ENCODE measurements at regions not wholly inside any gene's neighbourhood (a gene's known extent, or its start where the extent isn't known, plus 50 kb on each side); places are given as distances from the start of the nearest gene placed in this dataset.

GRCh38 chr2:155404433-155405002 is 706.0 kb downstream of the KCNJ3 start:
- peak; percentile 31 to 44 for DNase-seq
- Histone ChIP-seq H3K23ac (ENCODE audit: low read length) (no peak overlapping the region), H3K9ac (ENCODE audit: low read length) (no peak overlapping the region), H3K27ac (ENCODE audit: low read depth, low read length) (no peak overlapping the region), H3K4me2 (ENCODE audit: low read length) (no peak overlapping the region), H3K79me1 (ENCODE audit: low read length) (no peaks in the 10 kb centered on the region), H3K79me2 (ENCODE audit: control insufficient read depth, insufficient read depth, low read length, poor library complexity) (no peaks in the 10 kb centered on the region), H3K4me3 (ENCODE audit: low read depth, low read length) (no peak overlapping the region), H3K4me1 (ENCODE audit: control insufficient read depth in 1 of 2, insufficient read depth in 2 of 2, low read length in 2 of 2) (no peaks in the 10 kb centered on the region), H3K9me3 (ENCODE audit: insufficient read depth, low read depth, low read length) (peaks cover 6% of the 10 kb centered on the region), H3K4ac (ENCODE audit: low read depth, low read length) (no peak overlapping the region), H4K12ac (ENCODE audit: low read depth, low read length) (no peak overlapping the region), H3K36me3 (ENCODE audit: control insufficient read depth in 1 of 2, insufficient read depth in 2 of 2, low read length in 2 of 2) (no peaks in the 10 kb centered on the region), H4K8ac (ENCODE audit: low read depth, low read length) (no peak overlapping the region), H2AK5ac (ENCODE audit: low read length) (no peak overlapping the region), H3K18ac (ENCODE audit: low read length) (no peak overlapping the region), H3K27me3 (ENCODE audit: insufficient read depth, low read length) (no peaks in the 10 kb centered on the region), H2BK12ac (ENCODE audit: low read length) (no peak overlapping the region), H4K91ac (ENCODE audit: low read depth, low read length) (no peak overlapping the region), H2BK120ac (ENCODE audit: insufficient read depth, low read length, poor library complexity) (no peak overlapping the region), H2AFZ (ENCODE audit: insufficient read depth, low read length, poor library complexity) (no peak overlapping the region), H3K14ac (ENCODE audit: low read length) (no peak overlapping the region), H2BK5ac (ENCODE audit: low read depth, low read length, poor library complexity) (no peak overlapping the region)
- no CpG with 5 or more reads among the region's 3 CpGs for WGBS (ENCODE audit: extremely low coverage, insufficient coverage, insufficient read length)

- Histone ChIP-seq H3K27ac (ENCODE audit: low read depth, low read length) (no peak overlapping the region), H3K79me1 (ENCODE audit: low read length) (no peaks in the 10 kb centered on the region), H2AK5ac (ENCODE audit: low read length) (no peak overlapping the region)
Observed at GRCh38 chr2:155393406-155393805, 694.9 kb downstream of the KCNJ3 start.

GRCh38 chr2:155391613-155392130 is 693.2 kb downstream of the KCNJ3 start:
- H3K27ac ChIP-seq (ENCODE audit: low read depth, low read length) = no peak overlapping the region
- no peak overlapping the region for H3K14ac ChIP-seq (ENCODE audit: low read length)
- H3K9me3 ChIP-seq (ENCODE audit: insufficient read depth, low read depth, low read length) = no peaks in the 10 kb centered on the region
- no peak overlapping the region for H3K4me2 ChIP-seq (ENCODE audit: low read length)
- H3K79me1 ChIP-seq (ENCODE audit: low read length) = no peaks in the 10 kb centered on the region
- no peak overlapping the region for H2BK5ac ChIP-seq (ENCODE audit: low read depth, low read length, poor library complexity)
- no peak overlapping the region for H2AFZ ChIP-seq (ENCODE audit: insufficient read depth, low read length, poor library complexity)
- DNase-seq = no peak
- H3K4ac ChIP-seq (ENCODE audit: low read depth, low read length) = no peak overlapping the region
- no peak overlapping the region for H3K9ac ChIP-seq (ENCODE audit: low read length)
- no peak overlapping the region for H3K23ac ChIP-seq (ENCODE audit: low read length)
- H3K4me1 ChIP-seq (ENCODE audit: control insufficient read depth in 1 of 2, insufficient read depth in 2 of 2, low read length in 2 of 2) = no peaks in the 10 kb centered on the region
- H4K8ac ChIP-seq (ENCODE audit: low read depth, low read length) = no peak overlapping the region
- no peak overlapping the region for H3K18ac ChIP-seq (ENCODE audit: low read length)
- no peaks in the 10 kb centered on the region for H3K79me2 ChIP-seq (ENCODE audit: control insufficient read depth, insufficient read depth, low read length, poor library complexity)
- H2BK120ac ChIP-seq (ENCODE audit: insufficient read depth, low read length, poor library complexity) = no peak overlapping the region
- H4K12ac ChIP-seq (ENCODE audit: low read depth, low read length) = no peak overlapping the region
- no peak overlapping the region for H4K91ac ChIP-seq (ENCODE audit: low read depth, low read length)
- no peaks in the 10 kb centered on the region for H3K36me3 ChIP-seq (ENCODE audit: control insufficient read depth in 1 of 2, insufficient read depth in 2 of 2, low read length in 2 of 2)
- H2BK12ac ChIP-seq (ENCODE audit: low read length) = no peak overlapping the region
- no CpG with 5 or more reads among the region's 2 CpGs for WGBS (ENCODE audit: extremely low coverage, insufficient coverage, insufficient read length)
- no peaks in the 10 kb centered on the region for H3K27me3 ChIP-seq (ENCODE audit: insufficient read depth, low read length)
- H2AK5ac ChIP-seq (ENCODE audit: low read length) = no peak overlapping the region
- no peak overlapping the region for H3K4me3 ChIP-seq (ENCODE audit: low read depth, low read length)

More at GRCh38 chr2:155393406-155393805, 694.9 kb downstream of the KCNJ3 start:
- no peak overlapping the region for H2BK12ac ChIP-seq (ENCODE audit: low read length)
- no peak overlapping the region for H3K23ac ChIP-seq (ENCODE audit: low read length)
- no peaks in the 10 kb centered on the region for H3K4me1 ChIP-seq (ENCODE audit: control insufficient read depth in 1 of 2, insufficient read depth in 2 of 2, low read length in 2 of 2)
- no peak overlapping the region for H2BK120ac ChIP-seq (ENCODE audit: insufficient read depth, low read length, poor library complexity)
- H3K4ac ChIP-seq (ENCODE audit: low read depth, low read length) = no peak overlapping the region
- H4K91ac ChIP-seq (ENCODE audit: low read depth, low read length) = no peak overlapping the region
- H2AFZ ChIP-seq (ENCODE audit: insufficient read depth, low read length, poor library complexity) = no peak overlapping the region
- DNase-seq = no peak
- H3K4me3 ChIP-seq (ENCODE audit: low read depth, low read length) = no peak overlapping the region
- H3K27me3 ChIP-seq (ENCODE audit: insufficient read depth, low read length) = no peaks in the 10 kb centered on the region
- no peak overlapping the region for H3K14ac ChIP-seq (ENCODE audit: low read length)
- no peak overlapping the region for H4K12ac ChIP-seq (ENCODE audit: low read depth, low read length)
- H3K9me3 ChIP-seq (ENCODE audit: insufficient read depth, low read depth, low read length) = no peaks in the 10 kb centered on the region
- H3K9ac ChIP-seq (ENCODE audit: low read length) = no peak overlapping the region
- no peak overlapping the region for H3K4me2 ChIP-seq (ENCODE audit: low read length)
- H3K18ac ChIP-seq (ENCODE audit: low read length) = no peak overlapping the region
- H4K8ac ChIP-seq (ENCODE audit: low read depth, low read length) = no peak overlapping the region
- no peaks in the 10 kb centered on the region for H3K36me3 ChIP-seq (ENCODE audit: control insufficient read depth in 1 of 2, insufficient read depth in 2 of 2, low read length in 2 of 2)
- H3K79me2 ChIP-seq (ENCODE audit: control insufficient read depth, insufficient read depth, low read length, poor library complexity) = no peaks in the 10 kb centered on the region
- H2BK5ac ChIP-seq (ENCODE audit: low read depth, low read length, poor library complexity) = no peak overlapping the region

GRCh38 chr2:155389224-155389623 is 690.7 kb downstream of the KCNJ3 start:
- no peak overlapping the region for H4K12ac ChIP-seq (ENCODE audit: low read depth, low read length)
- H4K8ac ChIP-seq (ENCODE audit: low read depth, low read length) = no peak overlapping the region
- no peak overlapping the region for H2AK5ac ChIP-seq (ENCODE audit: low read length)
- no peak for DNase-seq
- H3K23ac ChIP-seq (ENCODE audit: low read length) = no peak overlapping the region
- H2BK12ac ChIP-seq (ENCODE audit: low read length) = no peak overlapping the region
- no peaks in the 10 kb centered on the region for H3K79me2 ChIP-seq (ENCODE audit: control insufficient read depth, insufficient read depth, low read length, poor library complexity)
- no peak overlapping the region for H3K27ac ChIP-seq (ENCODE audit: low read depth, low read length)
- H3K36me3 ChIP-seq (ENCODE audit: control insufficient read depth in 1 of 2, insufficient read depth in 2 of 2, low read length in 2 of 2) = no peaks in the 10 kb centered on the region
- H3K18ac ChIP-seq (ENCODE audit: low read length) = no peak overlapping the region
- H3K79me1 ChIP-seq (ENCODE audit: low read length) = no peaks in the 10 kb centered on the region
- no peak overlapping the region for H2BK5ac ChIP-seq (ENCODE audit: low read depth, low read length, poor library complexity)
- H3K4me2 ChIP-seq (ENCODE audit: low read length) = no peak overlapping the region
- H3K9ac ChIP-seq (ENCODE audit: low read length) = no peak overlapping the region
- H2BK120ac ChIP-seq (ENCODE audit: insufficient read depth, low read length, poor library complexity) = no peak overlapping the region
- no peaks in the 10 kb centered on the region for H3K9me3 ChIP-seq (ENCODE audit: insufficient read depth, low read depth, low read length)
- WGBS (ENCODE audit: extremely low coverage, insufficient coverage, insufficient read length) = no CpG with 5 or more reads among the region's 1 CpG
- no peak overlapping the region for H3K14ac ChIP-seq (ENCODE audit: low read length)
- no peak overlapping the region for H3K4me3 ChIP-seq (ENCODE audit: low read depth, low read length)
- no peak overlapping the region for H3K4ac ChIP-seq (ENCODE audit: low read depth, low read length)
- H3K4me1 ChIP-seq (ENCODE audit: control insufficient read depth in 1 of 2, insufficient read depth in 2 of 2, low read length in 2 of 2) = no peaks in the 10 kb centered on the region
- no peak overlapping the region for H4K91ac ChIP-seq (ENCODE audit: low read depth, low read length)
- H2AFZ ChIP-seq (ENCODE audit: insufficient read depth, low read length, poor library complexity) = no peak overlapping the region
- H3K27me3 ChIP-seq (ENCODE audit: insufficient read depth, low read length) = no peaks in the 10 kb centered on the region
